Adrenal gland (tissue), 9 donors: ENCODE measurements at regions not wholly inside any gene's neighbourhood (a gene's known extent, or its start where the extent isn't known, plus 50 kb on each side); places are given as distances from the start of the nearest gene placed in this dataset.
A peak's percentile ranks its signal among the peaks of the same experiment; 100 is the strongest.
"Not testable (repeated sequence)": the region's sequence is repeated elsewhere in the genome, so short reads cannot be mapped to it uniquely, and the experiment has no call there.

ENCODE experiments used
- DNase-seq, 7 donors: peaks; one replicate each; pipeline ENCODE4 v3.0.0-alpha.2; 2019 to 2020
- H3K27ac ChIP-seq, 5 donors: fragments of 200-600 bp; sonication (generic) in 4 of 5; 1 replicate in 3 of 5; 2 replicates in 2 of 5; pipeline versions ENCODE4 v1.5.1 to v1.8.0; 2016 to 2020; ENCODE audit warnings: mild to moderate bottlenecking in 1 of 5
- H3K27me3 ChIP-seq: fragments of 200-600 bp; 2 replicates; pipeline ENCODE4 v1.8.0; 2021
- H3K36me3 ChIP-seq, 2 donors: fragments of 200-600 bp; replicated peaks in 1 of 2; 1 replicate in 1 of 2; 2 replicates in 1 of 2; pipeline versions ENCODE4 v1.5.1 to v1.8.0; 2018 to 2022
- H3K4me1 ChIP-seq, 2 donors: fragments of 200-600 bp; replicated peaks in 1 of 2; 1 replicate in 1 of 2; 2 replicates in 1 of 2; pipeline versions ENCODE4 v1.5.1 to v1.8.0; 2018 to 2021
- H3K4me3 ChIP-seq, 4 donors: fragments of 200-600 bp; sonication (generic) in 3 of 4; one replicate each; pipeline ENCODE4 v1.5.1; 2016 to 2018
- H3K9me3 ChIP-seq, 3 donors: fragments of 200-600 bp; sonication (generic) in 1 of 3; replicated peaks in 1 of 3; 1 replicate in 2 of 3; 2 replicates in 1 of 3; pipeline versions ENCODE4 v1.5.1 to v1.8.0; 2016 to 2021
- CTCF ChIP-seq, 6 experiments: fragments of 450-650 bp in 4 of 6; fragments of 200-600 bp in 2 of 6; sonication (generic) in 1 of 6; IDR thresholded peaks; 1 replicate in 5 of 6; 2 replicates in 1 of 6; pipeline versions ENCODE4 v1.5.1 to v1.8.0; 2016 to 2021; ENCODE audit warnings: antibody characterized with exemption in 6 of 6, mild to moderate bottlenecking in 2 of 6, moderate library complexity in 1 of 6
- POLR2A ChIP-seq, 2 donors: fragments of 450-650 bp; IDR thresholded peaks; one replicate each; pipeline ENCODE4 v1.6.1; 2017; ENCODE audit warnings: antibody characterized with exemption in 2 of 2, mild to moderate bottlenecking in 2 of 2, moderate library complexity in 1 of 2
- WGBS, 4 donors: extraction: QIAGEN DNeasy Blood & Tissue Kit in 2 of 4; methylation state at CpG; one replicate each; pipeline versions ENCODE4 v1.1.5 to v1.1.7; 2013 to 2017; 5-methylcytosine and 5-hydroxymethylcytosine counted together
- intact Hi-C, 2 donors: fragments of 100-400 bp; cut with DNase I; formaldehyde crosslinking; loops; one replicate each; pipeline versions ENCODE4 v1.14.1 to v1.15.0; 2022 to 2023
- donor health status: healthy with polysubstance abuse.
- donor health status: Bipolar disorder and iron deficiency.
- donor health status: DM: yes; HTN: yes; CAD: no.
- donor health status: DM: no; HTN: no; CAD: no.
- donor health status: DM: no; HTN: no; CAD: no.

DNA sequence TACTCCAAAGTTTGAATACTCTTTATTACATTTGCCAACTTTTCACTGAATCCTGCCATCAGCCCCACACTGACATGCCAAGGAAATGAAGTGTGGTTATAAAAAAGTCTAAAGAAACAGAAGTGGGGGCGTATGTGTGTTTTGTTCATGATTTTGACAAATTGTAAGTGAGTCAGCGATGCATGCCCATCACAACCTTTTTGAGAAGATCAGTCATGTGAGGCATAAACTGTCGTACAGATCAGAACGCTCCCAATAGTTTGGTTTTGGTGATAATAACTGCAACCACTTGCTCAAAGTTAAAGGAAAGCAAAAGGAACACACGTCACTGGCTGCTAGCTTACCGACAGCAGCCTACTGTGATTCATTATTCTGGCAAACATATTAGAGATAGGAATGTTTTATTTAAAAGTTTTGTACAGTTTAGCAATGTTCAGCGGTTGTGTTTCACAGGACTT lies 95.6 kb downstream of the RGS2 start:
- peak overlapping the region in 1 of 4 donors; percentile 26 for H3K4me3 ChIP-seq
- H3K9me3 ChIP-seq: no peaks in the 10 kb centered on the region
- intact Hi-C loops: no loop called here
- DNase-seq: peak; percentile 42 to 83 (median 66)
- no peaks in the 10 kb centered on the region for H3K36me3 ChIP-seq
- TF ChIP-seq POLR2A (IDR thresholded peaks at IDR 0.05) (peak in 1 of 2 donors; percentile 24), CTCF (IDR thresholded peaks at IDR 0.05) (no peak)
- no peaks in the 10 kb centered on the region for H3K27me3 ChIP-seq
- 13 to 16% (median 14%) methylated on average over 7 of the region's 7 CpGs for WGBS, 4 donors
- peak overlapping the region; percentile 36 to 79 (median 63) for H3K27ac ChIP-seq
- peaks cover 4 to 9% of the 10 kb centered on the region in 2 donors for H3K4me1 ChIP-seq

GRCh38 chr1:192905049-192905448 lies 96.2 kb downstream of the RGS2 start:
- Histone ChIP-seq H3K27me3 (no peaks in the 10 kb centered on the region), H3K4me1 (peaks cover 4 to 9% of the 10 kb centered on the region in 2 donors), H3K4me3 (peak overlapping the region in 1 of 4 donors; percentile 26), H3K27ac (peak overlapping the region; percentile 45 to 79 (median 63)), H3K36me3 (no peaks in the 10 kb centered on the region), H3K9me3 (no peaks in the 10 kb centered on the region)
- intact Hi-C loops: no loop called here
- DNase-seq: no peak
- no peak for TF ChIP-seq CTCF (IDR thresholded peaks at IDR 0.05)
- TF ChIP-seq POLR2A (IDR thresholded peaks at IDR 0.05): no peak

DNA sequence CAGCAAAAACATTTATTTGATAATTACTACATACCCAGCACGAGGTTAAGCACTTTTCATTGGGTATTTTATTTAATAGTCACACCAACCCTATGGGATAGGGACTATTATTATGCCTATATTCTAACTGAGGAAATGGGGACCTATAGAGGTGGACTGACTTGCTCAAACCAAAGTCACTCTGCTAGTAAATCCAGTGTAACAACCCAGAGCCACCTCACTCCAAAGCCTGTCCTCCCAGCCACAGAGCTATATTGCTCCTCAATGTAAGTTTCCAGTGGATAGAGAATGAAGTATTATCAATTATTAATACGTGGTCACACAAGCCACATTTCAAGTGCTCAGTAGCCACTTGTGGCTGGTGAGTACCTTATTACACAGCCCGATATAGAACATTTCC lies 97.5 kb downstream of the RGS2 start:
- H3K27me3 ChIP-seq: no peaks in the 10 kb centered on the region
- H3K36me3 ChIP-seq: no peaks in the 10 kb centered on the region
- intact Hi-C loops: no loop called here
- no peak overlapping the region for H3K27ac ChIP-seq
- H3K4me3 ChIP-seq: no peak overlapping the region
- no peak for TF ChIP-seq CTCF (IDR thresholded peaks at IDR 0.05)
- TF ChIP-seq POLR2A (IDR thresholded peaks at IDR 0.05): no peak
- DNase-seq: no peak
- WGBS, 4 donors: 88 to 96% (median 95%) methylated on average over 3 of the region's 3 CpGs
- H3K4me1 ChIP-seq: peaks cover 4 to 9% of the 10 kb centered on the region in 2 donors
- no peaks in the 10 kb centered on the region for H3K9me3 ChIP-seq

- H3K4me1 ChIP-seq: peaks cover 4 to 9% of the 10 kb centered on the region in 2 donors
- intact Hi-C loops: no loop called here
- TF ChIP-seq CTCF (IDR thresholded peaks at IDR 0.05): no peak
- no peak for TF ChIP-seq POLR2A (IDR thresholded peaks at IDR 0.05)
- DNase-seq: peak in 1 of 7 donors; percentile 12
- WGBS, 4 donors: 73 to 89% (median 80%) methylated on average over 2 of the region's 2 CpGs
- H3K27me3 ChIP-seq: no peaks in the 10 kb centered on the region
- H3K4me3 ChIP-seq: no peak overlapping the region
- H3K27ac ChIP-seq: no peak overlapping the region
- no peaks in the 10 kb centered on the region for H3K36me3 ChIP-seq
- no peaks in the 10 kb centered on the region for H3K9me3 ChIP-seq
These were observed 98.9 kb downstream of the RGS2 start for GRCh38 chr1:192907545-192908243.

DNA sequence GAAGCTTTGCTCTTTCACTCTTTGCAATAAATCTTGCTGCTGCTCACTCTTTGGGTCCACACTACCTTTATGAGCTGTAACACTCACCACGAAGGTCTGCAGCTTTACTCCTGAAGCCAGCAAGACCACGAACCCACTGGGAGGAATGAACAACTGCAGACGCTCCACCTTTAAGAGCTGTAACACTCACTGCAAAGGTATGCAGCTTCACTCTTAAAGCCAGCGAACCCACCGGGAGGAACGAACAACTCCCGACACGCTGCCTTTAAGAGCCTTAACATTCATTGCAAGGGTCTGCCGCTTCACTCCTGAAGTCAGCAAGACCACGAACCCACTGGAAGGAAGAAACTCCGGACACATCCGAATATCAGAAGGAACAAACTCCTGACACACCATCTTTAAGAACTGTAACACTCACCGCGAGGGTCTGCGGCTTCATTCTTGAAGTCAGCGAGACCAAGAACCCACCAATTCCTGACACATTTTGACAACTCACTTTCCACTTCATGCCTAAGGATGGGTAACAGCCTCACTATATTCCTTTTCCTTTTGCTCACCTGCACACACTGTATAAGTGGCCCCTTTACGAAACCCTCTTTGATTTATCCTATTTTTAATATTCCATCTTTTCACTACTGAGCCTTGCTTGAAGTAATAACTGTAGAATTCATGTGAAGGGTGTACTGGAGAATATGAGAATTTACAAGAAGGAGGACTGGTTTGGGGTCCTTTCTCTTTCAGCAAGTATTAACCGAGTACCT lies 103.2 kb downstream of the RGS2 start:
- H3K27ac ChIP-seq, intact Hi-C loops, DNase-seq, H3K36me3 ChIP-seq, H3K9me3 ChIP-seq, H3K4me3 ChIP-seq, H3K4me1 ChIP-seq, H3K27me3 ChIP-seq: not testable (repeated sequence)
- WGBS, 4 donors: 93 to 96% (median 96%) methylated on average over 18 of the region's 18 CpGs
